OCI-LY3 (cell line): ENCODE measurements at regions not wholly inside any gene's neighbourhood (a gene's known extent, or its start where the extent isn't known, plus 50 kb on each side); places are given as distances from the start of the nearest gene placed in this dataset.
"Not testable (repeated sequence)": the region's sequence is repeated elsewhere in the genome, so short reads cannot be mapped to it uniquely, and the experiment has no call there.

Source experiments
- EZH2phosphoT487 ChIP-seq: fragments of 200-600 bp; shearing (Covaris generic); IDR thresholded peaks from 2 replicates; pipeline ENCODE4 v1.6.1; 2018; ENCODE audit warnings: antibody characterized with exemption, mixed run types, low read depth
- TF ChIP-seq, protein P1 (sequence below): fragments of 200-600, 300-600 bp; sonication (generic); IDR thresholded peaks from 2 replicates; pipeline ENCODE4 v1.5.1; 2014; ENCODE audit warnings: antibody characterized with exemption, low read length, low read depth

DNA sequence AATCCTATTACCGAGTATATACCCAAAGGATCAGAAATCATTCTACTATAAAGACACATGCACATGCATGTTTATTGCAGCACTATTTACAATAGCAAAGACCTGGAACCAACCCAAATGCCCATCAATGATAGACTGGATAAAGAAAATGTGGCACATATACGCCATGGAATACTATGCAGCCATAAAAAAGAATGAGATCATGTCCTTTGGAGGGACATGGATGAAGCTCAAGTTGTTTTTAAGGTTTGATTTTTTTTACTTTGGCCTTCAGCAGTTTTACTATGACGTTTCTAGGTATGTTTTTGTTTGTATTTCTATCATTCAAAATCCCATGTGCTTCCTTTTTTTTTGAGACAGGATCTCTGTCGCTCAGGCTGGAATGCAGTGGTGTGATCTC lies 265.8 kb downstream of the SETD4 start:
- TF ChIP-seq, protein P1, sequence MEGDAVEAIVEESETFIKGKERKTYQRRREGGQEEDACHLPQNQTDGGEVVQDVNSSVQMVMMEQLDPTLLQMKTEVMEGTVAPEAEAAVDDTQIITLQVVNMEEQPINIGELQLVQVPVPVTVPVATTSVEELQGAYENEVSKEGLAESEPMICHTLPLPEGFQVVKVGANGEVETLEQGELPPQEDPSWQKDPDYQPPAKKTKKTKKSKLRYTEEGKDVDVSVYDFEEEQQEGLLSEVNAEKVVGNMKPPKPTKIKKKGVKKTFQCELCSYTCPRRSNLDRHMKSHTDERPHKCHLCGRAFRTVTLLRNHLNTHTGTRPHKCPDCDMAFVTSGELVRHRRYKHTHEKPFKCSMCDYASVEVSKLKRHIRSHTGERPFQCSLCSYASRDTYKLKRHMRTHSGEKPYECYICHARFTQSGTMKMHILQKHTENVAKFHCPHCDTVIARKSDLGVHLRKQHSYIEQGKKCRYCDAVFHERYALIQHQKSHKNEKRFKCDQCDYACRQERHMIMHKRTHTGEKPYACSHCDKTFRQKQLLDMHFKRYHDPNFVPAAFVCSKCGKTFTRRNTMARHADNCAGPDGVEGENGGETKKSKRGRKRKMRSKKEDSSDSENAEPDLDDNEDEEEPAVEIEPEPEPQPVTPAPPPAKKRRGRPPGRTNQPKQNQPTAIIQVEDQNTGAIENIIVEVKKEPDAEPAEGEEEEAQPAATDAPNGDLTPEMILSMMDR, result not testable (repeated sequence)
- TF ChIP-seq EZH2phosphoT487, result not testable (repeated sequence)
